MM.1S (cell line): ENCODE measurements at regions not wholly inside any gene's neighbourhood (a gene's known extent, or its start where the extent isn't known, plus 50 kb on each side); places are given as distances from the start of the nearest gene placed in this dataset.

Experiments
- DNase-seq: peaks from one replicate; pipeline ENCODE4 v3.0.0-alpha.2; 2015
- H2AFZ ChIP-seq: fragments of 300-600 bp; sonication (generic); 2 replicates; pipeline ENCODE4 v1.6.0; 2016; ENCODE audit warnings: antibody characterized with exemption, low read length
- H3F3A ChIP-seq: fragments of 300-600 bp; sonication (generic); 2 replicates; pipeline ENCODE4 v1.6.1; 2016; ENCODE audit warnings: mild to moderate bottlenecking, antibody characterized with exemption, low read length, moderate library complexity, mixed read lengths; ENCODE audit not compliant: insufficient read depth
- H3K27ac ChIP-seq: fragments of 300-600 bp; sonication (generic); 2 replicates; pipeline ENCODE4 v1.5.1; 2016; ENCODE audit warnings: mild to moderate bottlenecking, low read length
- H3K27me3 ChIP-seq: fragments of 300-600 bp; sonication (generic); replicated peaks from 2 replicates; pipeline ENCODE4 v1.6.0; 2016; ENCODE audit warnings: low read length; ENCODE audit not compliant: insufficient read depth
- H3K36me3 ChIP-seq: fragments of 300-600 bp; sonication (generic); replicated peaks from 2 replicates; pipeline ENCODE4 v1.6.1; 2016; ENCODE audit warnings: mild to moderate bottlenecking, low read length, mixed read lengths; ENCODE audit not compliant: insufficient read depth
- H3K4me1 ChIP-seq: fragments of 300-600 bp; sonication (generic); 2 replicates; pipeline ENCODE4 v1.6.1; 2016; ENCODE audit warnings: low read length, mixed read lengths
- H3K4me2 ChIP-seq: fragments of 300-600 bp; sonication (generic); 2 replicates; pipeline ENCODE4 v1.6.0; 2016; ENCODE audit warnings: low read depth, low read length
- H3K4me3 ChIP-seq: fragments of 300-600 bp; sonication (generic); 2 replicates; pipeline ENCODE4 v1.5.1; 2016; ENCODE audit warnings: low read length, mixed read lengths
- H3K79me2 ChIP-seq: fragments of 300-600 bp; sonication (generic); 2 replicates; pipeline ENCODE4 v1.6.1; 2016; ENCODE audit warnings: mixed run types, low read length, mixed read lengths
- H3K9ac ChIP-seq: fragments of 300-600 bp; sonication (generic); 2 replicates; pipeline ENCODE4 v1.6.1; 2016; ENCODE audit warnings: low read length, mixed read lengths
- H3K9me2 ChIP-seq: fragments of 300-600 bp; sonication (generic); replicated peaks from 2 replicates; pipeline ENCODE4 v1.6.1; 2016; ENCODE audit warnings: mild to moderate bottlenecking, low read length, mixed read lengths; ENCODE audit not compliant: insufficient read depth
- H3K9me3 ChIP-seq: fragments of 300-600 bp; sonication (generic); replicated peaks from 2 replicates; pipeline ENCODE4 v1.6.1; 2016; ENCODE audit warnings: mild to moderate bottlenecking, low read length, mixed read lengths; ENCODE audit not compliant: insufficient read depth
- H4K20me1 ChIP-seq: fragments of 300-600 bp; sonication (generic); 2 replicates; pipeline ENCODE4 v1.6.1; 2016; ENCODE audit warnings: mild to moderate bottlenecking, low read length, moderate library complexity, mixed read lengths; ENCODE audit not compliant: insufficient read depth
- EZH2 ChIP-seq: fragments of 300-600 bp; sonication (generic); optimal IDR thresholded peaks from 2 replicates; pipeline ENCODE3; 2017; ENCODE audit warnings: low read depth, mild to moderate bottlenecking, antibody characterized with exemption, low read length, mixed read lengths
- EZH2phosphoT487 ChIP-seq: fragments of 300-600 bp; sonication (generic); IDR thresholded peaks from 2 replicates; pipeline ENCODE4 v1.6.1; 2018; ENCODE audit warnings: antibody characterized with exemption, low read length
- TF ChIP-seq, protein P1 (sequence below): fragments of 300-600 bp; sonication (generic); IDR thresholded peaks from 2 replicates; pipeline ENCODE4 v1.5.1; 2016; ENCODE audit warnings: antibody characterized with exemption, low read length, mixed read lengths

DNA sequence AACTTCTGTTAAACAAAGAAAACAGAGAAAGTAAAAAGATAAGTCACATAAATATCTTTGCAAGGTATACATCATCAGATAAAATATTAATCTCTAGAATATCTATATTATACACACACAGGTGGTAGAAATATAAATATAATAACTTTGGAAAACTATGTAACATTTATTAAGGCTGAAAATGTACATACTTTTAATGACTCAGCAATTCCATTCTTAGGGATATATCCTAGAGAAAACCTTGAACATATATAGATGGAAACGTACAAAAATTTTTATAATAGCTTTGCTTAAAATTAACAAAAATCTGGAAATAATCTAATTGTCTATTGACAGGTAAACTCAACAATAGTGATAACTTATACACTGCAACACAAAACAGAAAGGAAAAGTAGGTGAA is 381.3 kb downstream of the GPD2 start:
- Histone ChIP-seq H3K9ac (no peak overlapping the region), H4K20me1 (no peaks in the 10 kb centered on the region), H3F3A (no peaks in the 10 kb centered on the region), H3K79me2 (no peaks in the 10 kb centered on the region), H3K9me3 (no peaks in the 10 kb centered on the region), H3K9me2 (no peaks in the 10 kb centered on the region), H3K4me2 (no peak overlapping the region), H3K27ac (no peak overlapping the region), H3K36me3 (no peaks in the 10 kb centered on the region), H2AFZ (no peak overlapping the region), H3K27me3 (no peaks in the 10 kb centered on the region), H3K4me1 (no peaks in the 10 kb centered on the region), H3K4me3 (no peak overlapping the region)
- no peak for DNase-seq
- TF ChIP-seq EZH2, result no peak
- TF ChIP-seq, protein P1, sequence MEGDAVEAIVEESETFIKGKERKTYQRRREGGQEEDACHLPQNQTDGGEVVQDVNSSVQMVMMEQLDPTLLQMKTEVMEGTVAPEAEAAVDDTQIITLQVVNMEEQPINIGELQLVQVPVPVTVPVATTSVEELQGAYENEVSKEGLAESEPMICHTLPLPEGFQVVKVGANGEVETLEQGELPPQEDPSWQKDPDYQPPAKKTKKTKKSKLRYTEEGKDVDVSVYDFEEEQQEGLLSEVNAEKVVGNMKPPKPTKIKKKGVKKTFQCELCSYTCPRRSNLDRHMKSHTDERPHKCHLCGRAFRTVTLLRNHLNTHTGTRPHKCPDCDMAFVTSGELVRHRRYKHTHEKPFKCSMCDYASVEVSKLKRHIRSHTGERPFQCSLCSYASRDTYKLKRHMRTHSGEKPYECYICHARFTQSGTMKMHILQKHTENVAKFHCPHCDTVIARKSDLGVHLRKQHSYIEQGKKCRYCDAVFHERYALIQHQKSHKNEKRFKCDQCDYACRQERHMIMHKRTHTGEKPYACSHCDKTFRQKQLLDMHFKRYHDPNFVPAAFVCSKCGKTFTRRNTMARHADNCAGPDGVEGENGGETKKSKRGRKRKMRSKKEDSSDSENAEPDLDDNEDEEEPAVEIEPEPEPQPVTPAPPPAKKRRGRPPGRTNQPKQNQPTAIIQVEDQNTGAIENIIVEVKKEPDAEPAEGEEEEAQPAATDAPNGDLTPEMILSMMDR, result no peak
- TF ChIP-seq EZH2phosphoT487, result no peak

DNA sequence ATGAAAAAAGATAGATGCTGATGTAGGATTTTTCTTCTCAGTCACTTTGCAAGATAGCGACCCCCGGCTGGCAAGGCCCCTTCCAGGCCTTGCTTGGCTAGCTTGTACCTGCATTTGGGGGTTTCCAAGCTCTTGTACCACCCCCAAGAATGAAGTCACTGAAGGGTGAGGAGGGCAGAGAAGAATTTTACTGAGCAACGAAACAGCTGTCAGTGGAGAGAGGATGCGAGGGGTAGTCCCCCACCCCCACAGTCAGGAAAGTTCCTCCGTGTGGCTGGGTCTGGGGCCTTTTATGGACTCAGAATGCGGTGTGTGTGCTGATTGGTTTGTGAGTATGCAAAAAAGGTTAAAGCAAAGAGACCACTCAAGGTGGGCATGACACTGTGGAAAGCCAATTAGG is 382.0 kb downstream of the GPD2 start:
- H3K79me2 ChIP-seq, result no peaks in the 10 kb centered on the region
- no peaks in the 10 kb centered on the region for H3F3A ChIP-seq
- H4K20me1 ChIP-seq, result no peaks in the 10 kb centered on the region
- TF ChIP-seq EZH2, result no peak
- TF ChIP-seq, protein P1, result no peak
- no peak overlapping the region for H3K27ac ChIP-seq
- no peak overlapping the region for H3K4me3 ChIP-seq
- H3K9ac ChIP-seq, result no peak overlapping the region
- H2AFZ ChIP-seq, result no peak overlapping the region
- no peaks in the 10 kb centered on the region for H3K4me1 ChIP-seq
- H3K36me3 ChIP-seq, result no peaks in the 10 kb centered on the region
- H3K4me2 ChIP-seq, result no peak overlapping the region
- no peaks in the 10 kb centered on the region for H3K9me3 ChIP-seq
- no peak for DNase-seq
- no peaks in the 10 kb centered on the region for H3K27me3 ChIP-seq
- H3K9me2 ChIP-seq, result no peaks in the 10 kb centered on the region

DNA sequence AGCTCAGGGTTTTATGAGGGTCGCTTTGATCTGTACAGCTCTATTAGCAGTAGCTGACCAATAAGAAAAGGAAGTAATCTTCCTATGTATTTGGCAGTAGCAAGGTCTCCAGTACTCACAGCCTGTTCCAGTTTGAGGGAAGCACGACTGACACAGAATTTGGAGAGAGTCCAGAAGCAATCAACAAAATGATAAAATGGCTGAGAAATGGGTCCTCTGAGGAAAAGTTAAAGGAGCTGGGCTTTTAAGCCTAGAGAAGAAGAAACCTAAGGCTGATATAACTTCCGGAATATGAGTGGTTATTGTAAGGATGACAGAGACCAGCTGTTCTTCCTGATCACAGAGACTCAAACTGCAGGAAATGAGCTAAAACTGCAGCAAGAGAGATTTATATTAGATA is 382.8 kb downstream of the GPD2 start:
- Histone ChIP-seq H3K9ac (no peak overlapping the region), H3K27me3 (no peaks in the 10 kb centered on the region)
- no peak for DNase-seq

More for the DNA sequence above, 382.8 kb downstream of the GPD2 start:
- no peak overlapping the region for H3K27ac ChIP-seq
- H3K4me2 ChIP-seq, result no peak overlapping the region
- no peaks in the 10 kb centered on the region for H3K4me1 ChIP-seq
- no peak overlapping the region for H3K4me3 ChIP-seq
- no peaks in the 10 kb centered on the region for H4K20me1 ChIP-seq
- no peaks in the 10 kb centered on the region for H3K9me3 ChIP-seq
- no peaks in the 10 kb centered on the region for H3K36me3 ChIP-seq
- H3K79me2 ChIP-seq, result no peaks in the 10 kb centered on the region
- no peaks in the 10 kb centered on the region for H3K9me2 ChIP-seq
- H2AFZ ChIP-seq, result no peak overlapping the region
- TF ChIP-seq, protein P1, result no peak
- TF ChIP-seq EZH2, result no peak
- no peak for TF ChIP-seq EZH2phosphoT487
- no peaks in the 10 kb centered on the region for H3F3A ChIP-seq
